ENCODE measurements at regions not wholly inside any gene's neighbourhood (a gene's known extent, or its start where the extent isn't known, plus 50 kb on each side); places are given as distances from the start of the nearest gene placed in this dataset.

DNA sequence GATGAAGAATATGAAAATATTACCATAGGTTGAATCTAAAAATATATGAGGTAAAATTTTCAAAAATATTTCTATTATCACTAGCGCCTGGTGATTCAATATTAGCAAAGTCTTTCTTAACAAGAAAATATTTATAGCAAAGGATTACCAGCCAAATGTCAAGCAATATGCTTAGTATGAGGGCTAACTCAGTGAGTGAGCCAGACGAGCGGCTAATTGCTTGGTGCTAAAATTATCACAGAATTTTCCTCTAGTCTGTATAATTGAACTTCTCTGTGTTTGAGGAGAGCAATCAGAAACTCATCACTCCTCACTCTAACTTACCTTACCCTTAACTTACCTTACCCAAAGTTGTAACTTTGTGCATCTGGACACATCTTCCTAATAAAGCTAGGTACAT lies 304.9 kb upstream of the PRR16 start:
- in situ Hi-C loops (cut with HindIII; ENCODE audit: extremely low pct_ligation_motif_present, low pct_unique_long_range_greater_than_20kb) = no loop called here
- no peak overlapping the region for H3K4me3 ChIP-seq (replicated peaks in 1 of 3; ENCODE audit: insufficient read depth in 1 of 3, low read depth in 2 of 3, low read length in 3 of 3)
- ChIA-PET POLR2A (no interaction called here), CTCF (ENCODE audit: low intra/inter-chr PET ratio, low total read pairs) (no interaction called here)
- no peaks in the 10 kb centered on the region for H3K4me1 ChIP-seq (ENCODE audit: insufficient read depth, low read length)
- H4K20me1 ChIP-seq (ENCODE audit: insufficient read depth, low read length) = no peaks in the 10 kb centered on the region
- H3K27me3 ChIP-seq (ENCODE audit: control insufficient read depth in 1 of 2, insufficient read depth in 2 of 2, low read length in 2 of 2) = no peaks in the 10 kb centered on the region
- DNase-seq (ENCODE audit: low spot score) (no peak), ATAC-seq (no peak), FAIRE-seq (no peak)
- intact Hi-C loops (cut with micrococcal nuclease; ENCODE audit: unreplicated experiment) = no loop called here
- H3K9ac ChIP-seq (ENCODE audit: insufficient read depth, low read depth, low read length) = no peak overlapping the region
- no peak for TF ChIP-seq IRX3 (CRISPR knock-in tag; IDR thresholded peaks at IDR 0.05; ENCODE audit: borderline replicate concordance, low read depth)
- no peak for TF ChIP-seq ZNF232 (CRISPR knock-in tag; IDR thresholded peaks at IDR 0.05; ENCODE audit: borderline replicate concordance)
- no peak for TF ChIP-seq TBX2 (CRISPR knock-in tag; IDR thresholded peaks at IDR 0.05; ENCODE audit: borderline replicate concordance)
- no peak for TF ChIP-seq ZSCAN25 (CRISPR knock-in tag; IDR thresholded peaks at IDR 0.05)
- TF ChIP-seq MYC (CRISPR knock-in tag; IDR thresholded peaks at IDR 0.05; ENCODE audit: borderline replicate concordance) = no peak
- TF ChIP-seq, protein P1, sequence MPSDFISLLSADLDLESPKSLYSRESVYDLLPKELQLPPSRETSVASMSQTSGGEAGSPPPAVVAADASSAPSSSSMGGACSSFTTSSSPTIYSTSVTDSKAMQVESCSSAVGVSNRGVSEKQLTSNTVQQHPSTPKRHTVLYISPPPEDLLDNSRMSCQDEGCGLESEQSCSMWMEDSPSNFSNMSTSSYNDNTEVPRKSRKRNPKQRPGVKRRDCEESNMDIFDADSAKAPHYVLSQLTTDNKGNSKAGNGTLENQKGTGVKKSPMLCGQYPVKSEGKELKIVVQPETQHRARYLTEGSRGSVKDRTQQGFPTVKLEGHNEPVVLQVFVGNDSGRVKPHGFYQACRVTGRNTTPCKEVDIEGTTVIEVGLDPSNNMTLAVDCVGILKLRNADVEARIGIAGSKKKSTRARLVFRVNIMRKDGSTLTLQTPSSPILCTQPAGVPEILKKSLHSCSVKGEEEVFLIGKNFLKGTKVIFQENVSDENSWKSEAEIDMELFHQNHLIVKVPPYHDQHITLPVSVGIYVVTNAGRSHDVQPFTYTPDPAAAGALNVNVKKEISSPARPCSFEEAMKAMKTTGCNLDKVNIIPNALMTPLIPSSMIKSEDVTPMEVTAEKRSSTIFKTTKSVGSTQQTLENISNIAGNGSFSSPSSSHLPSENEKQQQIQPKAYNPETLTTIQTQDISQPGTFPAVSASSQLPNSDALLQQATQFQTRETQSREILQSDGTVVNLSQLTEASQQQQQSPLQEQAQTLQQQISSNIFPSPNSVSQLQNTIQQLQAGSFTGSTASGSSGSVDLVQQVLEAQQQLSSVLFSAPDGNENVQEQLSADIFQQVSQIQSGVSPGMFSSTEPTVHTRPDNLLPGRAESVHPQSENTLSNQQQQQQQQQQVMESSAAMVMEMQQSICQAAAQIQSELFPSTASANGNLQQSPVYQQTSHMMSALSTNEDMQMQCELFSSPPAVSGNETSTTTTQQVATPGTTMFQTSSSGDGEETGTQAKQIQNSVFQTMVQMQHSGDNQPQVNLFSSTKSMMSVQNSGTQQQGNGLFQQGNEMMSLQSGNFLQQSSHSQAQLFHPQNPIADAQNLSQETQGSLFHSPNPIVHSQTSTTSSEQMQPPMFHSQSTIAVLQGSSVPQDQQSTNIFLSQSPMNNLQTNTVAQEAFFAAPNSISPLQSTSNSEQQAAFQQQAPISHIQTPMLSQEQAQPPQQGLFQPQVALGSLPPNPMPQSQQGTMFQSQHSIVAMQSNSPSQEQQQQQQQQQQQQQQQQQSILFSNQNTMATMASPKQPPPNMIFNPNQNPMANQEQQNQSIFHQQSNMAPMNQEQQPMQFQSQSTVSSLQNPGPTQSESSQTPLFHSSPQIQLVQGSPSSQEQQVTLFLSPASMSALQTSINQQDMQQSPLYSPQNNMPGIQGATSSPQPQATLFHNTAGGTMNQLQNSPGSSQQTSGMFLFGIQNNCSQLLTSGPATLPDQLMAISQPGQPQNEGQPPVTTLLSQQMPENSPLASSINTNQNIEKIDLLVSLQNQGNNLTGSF (CRISPR knock-in tag; IDR thresholded peaks at IDR 0.05) = no peak
- TF ChIP-seq GATAD2A (CRISPR knock-in tag; IDR thresholded peaks at IDR 0.05) = no peak
- TF ChIP-seq, protein P2, sequence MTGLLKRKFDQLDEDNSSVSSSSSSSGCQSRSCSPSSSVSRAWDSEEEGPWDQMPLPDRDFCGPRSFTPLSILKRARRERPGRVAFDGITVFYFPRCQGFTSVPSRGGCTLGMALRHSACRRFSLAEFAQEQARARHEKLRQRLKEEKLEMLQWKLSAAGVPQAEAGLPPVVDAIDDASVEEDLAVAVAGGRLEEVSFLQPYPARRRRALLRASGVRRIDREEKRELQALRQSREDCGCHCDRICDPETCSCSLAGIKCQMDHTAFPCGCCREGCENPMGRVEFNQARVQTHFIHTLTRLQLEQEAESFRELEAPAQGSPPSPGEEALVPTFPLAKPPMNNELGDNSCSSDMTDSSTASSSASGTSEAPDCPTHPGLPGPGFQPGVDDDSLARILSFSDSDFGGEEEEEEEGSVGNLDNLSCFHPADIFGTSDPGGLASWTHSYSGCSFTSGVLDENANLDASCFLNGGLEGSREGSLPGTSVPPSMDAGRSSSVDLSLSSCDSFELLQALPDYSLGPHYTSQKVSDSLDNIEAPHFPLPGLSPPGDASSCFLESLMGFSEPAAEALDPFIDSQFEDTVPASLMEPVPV (CRISPR knock-in tag; IDR thresholded peaks at IDR 0.05) = no peak
- TF ChIP-seq XRCC5 (optimal IDR thresholded peaks at IDR 0.05; ENCODE audit: low read length) = no peak
- no peak for TF ChIP-seq MEF2D (CRISPR knock-in tag; IDR thresholded peaks at IDR 0.05)
- no peak for TF ChIP-seq POLR2AphosphoS5 (IDR thresholded peaks at IDR 0.05; ENCODE audit: low read depth, low read length)
- no peak overlapping the region for H3K4me2 ChIP-seq (ENCODE audit: low read depth, low read length)
- H3K79me2 ChIP-seq (ENCODE audit: insufficient read depth, low read length) = no peaks in the 10 kb centered on the region
- H3K36me3 ChIP-seq (replicated peaks in 1 of 2; ENCODE audit: control insufficient read depth in 1 of 2, insufficient read depth in 2 of 2, low read length in 2 of 2) = no peaks in the 10 kb centered on the region
- BruUV-seq (replicated peaks) = no TSS peak
- 10% methylated on average over 3 of the region's 3 CpGs for WGBS (ENCODE audit: low lambda C conversion rate)
- H2AFZ ChIP-seq (ENCODE audit: low read length) = no peak overlapping the region
- no peak overlapping the region for H3K27ac ChIP-seq (ENCODE audit: extremely low read length, insufficient read depth, low read length)
- H3K9me3 ChIP-seq (ENCODE audit: low read length) = no peaks in the 10 kb centered on the region; the same call in 1 of the 2 replicates

All from HepG2 (cell line).